SKM-1 treated with dmso at 0.1 percent for 144 hours (cell line): ENCODE measurements at regions not wholly inside any gene's neighbourhood (a gene's known extent, or its start where the extent isn't known, plus 50 kb on each side); places are given as distances from the start of the nearest gene placed in this dataset.
"Not testable (repeated sequence)": the region's sequence is repeated elsewhere in the genome, so short reads cannot be mapped to it uniquely, and the experiment has no call there.

ENCODE experiments used
- DNase-seq: peaks from one replicate; lab custom pipeline; 2025; ENCODE audit not compliant: unreplicated experiment; lab: John Stamatoyannopoulos, UW

DNA sequence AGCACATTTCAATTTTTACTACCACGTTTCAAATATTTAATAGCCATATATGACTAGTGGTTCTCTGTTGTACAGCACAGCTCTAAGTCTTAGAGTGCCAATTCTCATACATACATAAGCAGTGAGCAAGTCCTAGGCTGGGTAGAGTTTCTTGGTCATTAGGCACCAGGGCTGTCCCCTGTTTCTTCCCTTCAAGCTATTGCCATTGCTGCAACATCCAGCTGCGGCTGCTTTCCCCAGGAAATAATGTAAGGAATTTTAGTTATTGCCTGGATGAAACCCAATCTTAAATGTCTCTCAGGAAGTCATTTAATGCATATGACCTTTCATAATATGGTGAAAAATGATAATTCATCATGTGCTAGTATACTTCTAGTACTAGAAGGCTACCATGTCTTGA lies 74.1 kb upstream of the PPP3CA start:
- no peak for DNase-seq

- DNase-seq = no peak
Observed at GRCh38 chr4:101420661-101421060, 73.3 kb upstream of the PPP3CA start.

GRCh38 chr4:101419336-101420135 lies 72.2 kb upstream of the PPP3CA start:
- DNase-seq = peak; percentile 7

DNA sequence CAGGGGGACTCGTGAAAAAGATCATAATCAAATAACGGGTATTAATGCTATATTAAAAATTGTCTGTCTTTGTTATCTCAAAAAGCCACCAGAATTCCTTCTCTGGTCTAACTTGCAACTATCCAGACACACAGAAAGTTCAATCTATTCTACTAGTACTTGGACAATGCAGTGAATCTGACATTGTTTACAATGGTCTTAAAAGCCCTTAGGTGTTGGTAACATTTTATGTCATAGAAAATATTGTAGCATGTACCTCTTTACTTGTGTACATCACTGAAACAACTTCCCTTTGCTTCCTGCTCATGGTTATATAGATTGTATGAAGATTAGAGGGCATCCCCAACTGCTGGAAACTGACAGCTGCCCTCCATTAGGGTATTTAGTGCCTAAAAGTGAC lies 71.1 kb upstream of the PPP3CA start:
- no peak for DNase-seq

- peak; percentile 38 for DNase-seq
Observed at GRCh38 chr4:101418055-101418454, 70.7 kb upstream of the PPP3CA start.

GRCh38 chr4:101417046-101417445 lies 69.7 kb upstream of the PPP3CA start:
- DNase-seq = no peak

GRCh38 chr4:101415962-101416361 lies 68.6 kb upstream of the PPP3CA start:
- no peak for DNase-seq

- DNase-seq = no peak
Observed at GRCh38 chr4:101414496-101414895, 67.2 kb upstream of the PPP3CA start.

GRCh38 chr4:101411926-101412325 lies 64.6 kb upstream of the PPP3CA start:
- DNase-seq = no peak

DNA sequence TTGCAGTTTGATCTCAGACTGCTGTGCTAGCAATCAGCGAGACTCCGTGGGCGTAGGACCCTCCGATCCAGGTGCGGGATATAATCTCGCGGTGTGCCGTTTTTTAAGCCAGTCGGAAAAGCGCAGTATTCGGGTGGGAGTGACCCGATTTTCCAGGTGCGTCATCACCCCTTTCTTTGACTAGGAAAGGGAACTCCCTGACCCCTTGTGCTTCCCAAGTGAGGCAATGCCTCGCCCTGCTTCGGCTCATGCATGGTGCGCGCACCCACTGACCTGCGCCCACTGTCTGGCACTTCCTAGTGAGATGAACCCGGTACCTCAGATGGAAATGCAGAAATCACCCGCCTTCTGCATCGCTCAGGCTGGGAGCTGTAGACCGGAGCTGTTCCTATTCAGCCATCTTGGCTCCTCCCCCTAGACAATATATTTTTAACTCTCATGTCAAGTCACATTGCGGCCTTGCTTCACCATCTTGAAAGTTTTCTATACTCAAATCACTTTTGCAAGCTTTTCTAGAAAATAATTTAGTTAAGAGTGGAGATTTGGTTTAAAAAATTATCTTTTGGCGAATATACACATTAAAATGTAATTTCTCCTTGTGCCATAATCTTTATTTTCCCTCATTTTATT lies 64.1 kb upstream of the PPP3CA start:
- DNase-seq = not testable (repeated sequence)

DNA sequence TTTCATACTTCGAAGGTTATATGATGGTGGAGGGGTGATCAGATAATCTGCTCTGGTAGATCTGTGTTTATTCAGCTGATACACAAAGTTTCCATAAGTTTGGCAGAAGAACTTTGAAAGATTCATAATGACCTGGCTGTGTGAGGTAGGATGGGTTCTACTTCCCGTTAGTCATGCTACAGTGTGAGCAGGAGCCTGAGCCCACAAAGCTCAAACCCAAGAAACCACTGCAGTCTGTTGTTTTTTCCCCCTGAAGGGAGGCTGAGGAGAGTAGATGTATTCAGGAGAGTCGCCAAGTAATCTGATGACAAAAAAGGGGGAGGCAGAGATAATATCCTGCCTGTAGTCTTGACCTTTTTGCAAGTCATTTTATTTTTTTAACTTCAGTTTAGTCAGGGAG lies 52.8 kb upstream of the PPP3CA start:
- DNase-seq = no peak

DNA sequence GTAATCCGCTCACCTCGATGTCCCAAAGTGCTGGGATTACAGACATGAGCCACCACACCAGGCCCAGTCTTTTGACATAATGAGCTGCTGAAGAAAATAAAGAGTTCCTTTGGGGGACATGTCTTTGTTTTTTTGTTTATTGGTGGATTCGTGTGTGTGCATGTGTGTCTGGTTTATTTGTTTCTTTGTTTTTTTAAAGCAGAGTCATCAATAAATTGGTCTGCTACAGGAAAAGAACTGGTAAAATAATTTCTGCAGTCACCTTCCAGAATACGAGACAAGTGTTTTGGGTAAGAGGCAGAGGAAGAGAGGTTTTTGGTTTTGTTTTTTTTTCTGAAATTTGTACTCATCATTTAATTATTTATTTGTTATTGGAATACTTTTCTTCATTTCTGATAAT lies 51.5 kb upstream of the PPP3CA start:
- no peak for DNase-seq
